Subcutaneous abdominal adipose tissue (tissue), 5 donors: ENCODE measurements at regions not wholly inside any gene's neighbourhood (a gene's known extent, or its start where the extent isn't known, plus 50 kb on each side); places are given as distances from the start of the nearest gene placed in this dataset.
"Not testable (repeated sequence)": the region's sequence is repeated elsewhere in the genome, so short reads cannot be mapped to it uniquely, and the experiment has no call there.

ENCODE experiments used
- H3K27ac ChIP-seq: one replicate; pipeline ENCODE4 v1.7.0; 2013; ENCODE audit warnings: low read depth, mild to moderate bottlenecking, inconsistent platforms, low read length, moderate library complexity
- H3K27me3 ChIP-seq, 5 donors: one replicate each; pipeline ENCODE4 v1.7.0; 2013; ENCODE audit warnings: low read length in 5 of 5, inconsistent platforms in 1 of 5; ENCODE audit not compliant: control insufficient read depth in 5 of 5, insufficient read depth in 4 of 5
- H3K36me3 ChIP-seq, 5 donors: one replicate each; pipeline ENCODE4 v1.7.0; 2013; ENCODE audit warnings: low read length in 5 of 5; ENCODE audit not compliant: control insufficient read depth in 5 of 5, insufficient read depth in 5 of 5
- H3K4me1 ChIP-seq, 5 donors: one replicate each; pipeline ENCODE4 v1.7.0; 2013; ENCODE audit warnings: low read length in 5 of 5, mild to moderate bottlenecking in 3 of 5, moderate library complexity in 1 of 5; ENCODE audit not compliant: control insufficient read depth in 5 of 5, insufficient read depth in 5 of 5
- H3K4me3 ChIP-seq, 5 donors: one replicate each; pipeline ENCODE4 v1.7.0; 2013; ENCODE audit warnings: low read length in 5 of 5, low read depth in 1 of 5
- H3K9ac ChIP-seq, 5 donors: one replicate each; pipeline ENCODE4 v1.7.0; 2013; ENCODE audit warnings: low read length in 5 of 5, mild to moderate bottlenecking in 4 of 5, moderate library complexity in 3 of 5
- H3K9me3 ChIP-seq, 5 donors: one replicate each; pipeline ENCODE4 v1.7.0; 2013; ENCODE audit warnings: low read length in 5 of 5; ENCODE audit not compliant: control insufficient read depth in 5 of 5
- donor health status: healthy.
- donor health status: healthy.
- donor health status: healthy.
- donor health status: healthy.
- donor health status: healthy.

GRCh38 chr5:96302174-96302738 is 130.8 kb downstream of the PCSK1 start:
- Histone ChIP-seq H3K9me3 (peaks cover 0 to 12% (median 9%) of the 10 kb centered on the region in 5 donors), H3K9ac (no peak overlapping the region), H3K4me1 (peaks cover 0 to 15% (median 5%) of the 10 kb centered on the region in 5 donors), H3K4me3 (no peak overlapping the region), H3K27ac (no peak overlapping the region), H3K36me3 (no peaks in the 10 kb centered on the region), H3K27me3 (no peaks in the 10 kb centered on the region)

- H3K27me3 ChIP-seq: no peaks in the 10 kb centered on the region
- H3K27ac ChIP-seq: no peak overlapping the region
- H3K9ac ChIP-seq: no peak overlapping the region
Observed at GRCh38 chr5:96300976-96301375, 132.1 kb downstream of the PCSK1 start.

GRCh38 chr5:96297867-96298266 is 135.2 kb downstream of the PCSK1 start:
- Histone ChIP-seq H3K9me3 (peaks cover 0 to 12% (median 9%) of the 10 kb centered on the region in 5 donors), H3K27me3 (no peaks in the 10 kb centered on the region), H3K4me3 (no peak overlapping the region), H3K9ac (peak overlapping the region in 1 of 5 donors; percentile 66), H3K27ac (peak overlapping the region; percentile 89), H3K4me1 (peaks cover 0 to 25% (median 10%) of the 10 kb centered on the region in 5 donors), H3K36me3 (no peaks in the 10 kb centered on the region)

More at GRCh38 chr5:96300976-96301375, 132.1 kb downstream of the PCSK1 start:
- Histone ChIP-seq H3K9me3 (peaks cover 0 to 12% (median 9%) of the 10 kb centered on the region in 5 donors), H3K4me3 (no peak overlapping the region), H3K4me1 (peaks cover 0 to 21% (median 7%) of the 10 kb centered on the region in 5 donors), H3K36me3 (no peaks in the 10 kb centered on the region)

GRCh38 chr5:96297290-96297689 is 135.8 kb downstream of the PCSK1 start:
- H3K27me3 ChIP-seq: no peaks in the 10 kb centered on the region
- H3K27ac ChIP-seq: peak overlapping the region; percentile 89
- no peaks in the 10 kb centered on the region for H3K36me3 ChIP-seq
- H3K4me3 ChIP-seq: no peak overlapping the region
- H3K9ac ChIP-seq: peak overlapping the region in 2 of 5 donors; percentile 19 to 51
- peaks cover 0 to 11% (median 7%) of the 10 kb centered on the region in 5 donors for H3K9me3 ChIP-seq
- peaks cover 0 to 29% (median 14%) of the 10 kb centered on the region in 5 donors for H3K4me1 ChIP-seq

- no peak overlapping the region for H3K4me3 ChIP-seq
- H3K9ac ChIP-seq: no peak overlapping the region
- peaks cover 0 to 29% (median 14%) of the 10 kb centered on the region in 5 donors for H3K4me1 ChIP-seq
- no peaks in the 10 kb centered on the region for H3K27me3 ChIP-seq
- H3K27ac ChIP-seq: no peak overlapping the region
- H3K9me3 ChIP-seq: no peaks in the 10 kb centered on the region
- no peaks in the 10 kb centered on the region for H3K36me3 ChIP-seq
Observed at GRCh38 chr5:96294884-96295202, 138.2 kb downstream of the PCSK1 start.

GRCh38 chr5:96293966-96294883 is 138.8 kb downstream of the PCSK1 start:
- H3K4me1 ChIP-seq: peaks cover 0 to 28% (median 14%) of the 10 kb centered on the region in 5 donors
- no peak overlapping the region for H3K27ac ChIP-seq
- H3K9ac ChIP-seq: no peak overlapping the region
- H3K36me3 ChIP-seq: no peaks in the 10 kb centered on the region
- no peaks in the 10 kb centered on the region for H3K9me3 ChIP-seq
- H3K4me3 ChIP-seq: no peak overlapping the region
- no peaks in the 10 kb centered on the region for H3K27me3 ChIP-seq

GRCh38 chr5:96292582-96293247 is 140.3 kb downstream of the PCSK1 start:
- H3K9ac ChIP-seq: no peak overlapping the region
- no peaks in the 10 kb centered on the region for H3K27me3 ChIP-seq
- no peak overlapping the region for H3K4me3 ChIP-seq
- H3K27ac ChIP-seq: no peak overlapping the region
- H3K4me1 ChIP-seq: peaks cover 0 to 36% (median 23%) of the 10 kb centered on the region in 5 donors
- H3K36me3 ChIP-seq: no peaks in the 10 kb centered on the region
- no peaks in the 10 kb centered on the region for H3K9me3 ChIP-seq

GRCh38 chr5:96289287-96289686 is 143.8 kb downstream of the PCSK1 start:
- H3K9me3 ChIP-seq, H3K4me3 ChIP-seq, H3K27me3 ChIP-seq, H3K36me3 ChIP-seq, H3K9ac ChIP-seq: not testable (repeated sequence)
- Histone ChIP-seq H3K27ac (peak overlapping the region; percentile 68), H3K4me1 (peaks cover 0 to 24% (median 17%) of the 10 kb centered on the region in 5 donors)

- no peak overlapping the region for H3K9ac ChIP-seq
- peak overlapping the region; percentile 68 for H3K27ac ChIP-seq
- H3K27me3 ChIP-seq: no peaks in the 10 kb centered on the region
- H3K4me1 ChIP-seq: peaks cover 0 to 24% (median 17%) of the 10 kb centered on the region in 5 donors
- H3K4me3 ChIP-seq: no peak overlapping the region
- no peaks in the 10 kb centered on the region for H3K36me3 ChIP-seq
- H3K9me3 ChIP-seq: no peaks in the 10 kb centered on the region
Observed at GRCh38 chr5:96288845-96289185, 144.2 kb downstream of the PCSK1 start.
